Trophoblast cell (in vitro differentiated cells and primary cell): ENCODE measurements at regions not wholly inside any gene's neighbourhood (a gene's known extent, or its start where the extent isn't known, plus 50 kb on each side); places are given as distances from the start of the nearest gene placed in this dataset.

Source experiments
- DNase-seq, 2 donors: peaks; one replicate each; pipeline ENCODE4 v3.0.0-alpha.2; 2016
- H2AFZ ChIP-seq: 2 replicates; pipeline ENCODE4 v1.6.1; 2013; ENCODE audit warnings: low read length, moderate library complexity, mild to moderate bottlenecking; ENCODE audit not compliant: insufficient read depth, poor library complexity
- H2AK5ac ChIP-seq: 2 replicates; pipeline ENCODE4 v1.6.1; 2013; ENCODE audit warnings: mild to moderate bottlenecking, low read length
- H2BK120ac ChIP-seq: 2 replicates; pipeline ENCODE4 v1.6.1; 2013; ENCODE audit warnings: low read length, mild to moderate bottlenecking, moderate library complexity; ENCODE audit not compliant: insufficient read depth, poor library complexity
- H2BK12ac ChIP-seq: 2 replicates; pipeline ENCODE4 v1.6.1; 2013; ENCODE audit warnings: mild to moderate bottlenecking, low read length, moderate library complexity
- H2BK5ac ChIP-seq: 2 replicates; pipeline ENCODE4 v1.6.1; 2013; ENCODE audit warnings: low read length, low read depth, moderate library complexity, mild to moderate bottlenecking; ENCODE audit not compliant: poor library complexity
- H3K14ac ChIP-seq: 2 replicates; pipeline ENCODE4 v1.6.1; 2013; ENCODE audit warnings: mild to moderate bottlenecking, low read length
- H3K18ac ChIP-seq: 2 replicates; pipeline ENCODE4 v1.6.1; 2013; ENCODE audit warnings: mild to moderate bottlenecking, low read length
- H3K23ac ChIP-seq: 2 replicates; pipeline ENCODE4 v1.6.1; 2013; ENCODE audit warnings: low read length
- H3K27ac ChIP-seq: 2 replicates; pipeline ENCODE4 v1.5.1; 2013; ENCODE audit warnings: low read depth, mild to moderate bottlenecking, inconsistent platforms, low read length, moderate library complexity
- H3K27me3 ChIP-seq: 2 replicates; pipeline ENCODE4 v1.6.1; 2013; ENCODE audit warnings: inconsistent platforms, mild to moderate bottlenecking, low read length, moderate library complexity; ENCODE audit not compliant: insufficient read depth
- H3K36me3 ChIP-seq, 2 experiments: 1 replicate in 1 of 2; 2 replicates in 1 of 2; pipeline ENCODE4 v1.6.1; 2013; ENCODE audit warnings: low read length in 2 of 2, mild to moderate bottlenecking in 2 of 2, moderate library complexity in 1 of 2; ENCODE audit not compliant: insufficient read depth in 2 of 2, control insufficient read depth in 1 of 2
- H3K4ac ChIP-seq: 2 replicates; pipeline ENCODE4 v1.6.1; 2013; ENCODE audit warnings: low read depth, mild to moderate bottlenecking, low read length, moderate library complexity
- H3K4me1 ChIP-seq, 2 experiments: 1 replicate in 1 of 2; 2 replicates in 1 of 2; pipeline ENCODE4 v1.6.1; 2013; ENCODE audit warnings: low read length in 2 of 2, mild to moderate bottlenecking in 2 of 2, moderate library complexity in 1 of 2; ENCODE audit not compliant: insufficient read depth in 2 of 2, control insufficient read depth in 1 of 2
- H3K4me2 ChIP-seq: 2 replicates; pipeline ENCODE4 v1.6.1; 2013; ENCODE audit warnings: inconsistent platforms, mild to moderate bottlenecking, low read length, moderate library complexity
- H3K4me3 ChIP-seq: 2 replicates; pipeline ENCODE4 v1.5.1; 2013; ENCODE audit warnings: mild to moderate bottlenecking, low read depth, low read length, inconsistent platforms
- H3K79me1 ChIP-seq: one replicate; pipeline ENCODE4 v1.6.1; 2013; ENCODE audit warnings: low read length
- H3K79me2 ChIP-seq: 2 replicates; pipeline ENCODE4 v1.6.1; 2013; ENCODE audit warnings: low read length, mild to moderate bottlenecking; ENCODE audit not compliant: control insufficient read depth, insufficient read depth, poor library complexity
- H3K9ac ChIP-seq: 2 replicates; pipeline ENCODE4 v1.6.1; 2013; ENCODE audit warnings: mild to moderate bottlenecking, low read length
- H3K9me3 ChIP-seq: 2 replicates; pipeline ENCODE4 v1.6.1; 2013; ENCODE audit warnings: low read depth, mild to moderate bottlenecking, control low read depth, inconsistent platforms, low read length; ENCODE audit not compliant: insufficient read depth
- H4K12ac ChIP-seq: 2 replicates; pipeline ENCODE4 v1.6.1; 2013; ENCODE audit warnings: low read depth, mild to moderate bottlenecking, low read length, moderate library complexity
- H4K8ac ChIP-seq: 2 replicates; pipeline ENCODE4 v1.6.1; 2013; ENCODE audit warnings: low read depth, mild to moderate bottlenecking, low read length, moderate library complexity
- H4K91ac ChIP-seq: one replicate; pipeline ENCODE4 v1.6.1; 2013; ENCODE audit warnings: low read depth, mild to moderate bottlenecking, low read length, moderate library complexity
- WGBS: extraction: QIAGEN DNeasy Blood & Tissue Kit; methylation state at CpG from one replicate; pipeline ENCODE4 v1.1.7; 2013; ENCODE audit warnings: missing lambda C conversion rate; ENCODE audit not compliant: insufficient read length, insufficient coverage; ENCODE audit errors: extremely low coverage; 5-methylcytosine and 5-hydroxymethylcytosine counted together

GRCh38 chr2:6470518-6470917 is 395.2 kb downstream of the CMPK2 start:
- H3K79me2 ChIP-seq, result no peaks in the 10 kb centered on the region
- no peak overlapping the region for H2AK5ac ChIP-seq
- H3K4me3 ChIP-seq, result no peak overlapping the region
- no peaks in the 10 kb centered on the region for H3K27me3 ChIP-seq
- no peak overlapping the region for H2BK120ac ChIP-seq
- no peak overlapping the region for H3K27ac ChIP-seq
- DNase-seq, result no peak
- H3K18ac ChIP-seq, result no peak overlapping the region
- no peak overlapping the region for H3K14ac ChIP-seq
- no peak overlapping the region for H2AFZ ChIP-seq
- H3K36me3 ChIP-seq, result no peaks in the 10 kb centered on the region
- H3K79me1 ChIP-seq, result peaks cover 1% of the 10 kb centered on the region
- H2BK5ac ChIP-seq, result no peak overlapping the region
- H4K8ac ChIP-seq, result no peak overlapping the region
- no CpG with 5 or more reads among the region's 1 CpG for WGBS
- H3K4ac ChIP-seq, result no peak overlapping the region
- H3K4me2 ChIP-seq, result no peak overlapping the region
- no peak overlapping the region for H3K23ac ChIP-seq
- no peak overlapping the region for H2BK12ac ChIP-seq
- no peak overlapping the region for H4K12ac ChIP-seq
- no peaks in the 10 kb centered on the region for H3K9me3 ChIP-seq
- H4K91ac ChIP-seq, result no peak overlapping the region
- no peak overlapping the region for H3K9ac ChIP-seq
- no peaks in the 10 kb centered on the region for H3K4me1 ChIP-seq

- Histone ChIP-seq H3K9me3 (no peaks in the 10 kb centered on the region), H3K4me3 (no peak overlapping the region), H4K12ac (no peak overlapping the region), H3K4ac (no peak overlapping the region), H2BK5ac (no peak overlapping the region), H3K36me3 (no peaks in the 10 kb centered on the region), H2AFZ (no peak overlapping the region), H3K14ac (no peak overlapping the region), H2BK120ac (no peak overlapping the region), H2BK12ac (no peak overlapping the region), H3K23ac (no peak overlapping the region), H3K4me1 (peaks cover 0 to 3% of the 10 kb centered on the region in 2 experiments), H3K79me2 (no peaks in the 10 kb centered on the region), H3K18ac (no peak overlapping the region), H3K4me2 (no peak overlapping the region), H3K27ac (no peak overlapping the region), H2AK5ac (no peak overlapping the region), H4K8ac (no peak overlapping the region), H3K9ac (no peak overlapping the region), H3K79me1 (peaks cover 3% of the 10 kb centered on the region), H3K27me3 (no peaks in the 10 kb centered on the region), H4K91ac (no peak overlapping the region)
- no peak for DNase-seq
- WGBS, result no CpG with 5 or more reads among the region's 4 CpGs
These were observed 394.3 kb downstream of the CMPK2 start for GRCh38 chr2:6471419-6471818.

DNA sequence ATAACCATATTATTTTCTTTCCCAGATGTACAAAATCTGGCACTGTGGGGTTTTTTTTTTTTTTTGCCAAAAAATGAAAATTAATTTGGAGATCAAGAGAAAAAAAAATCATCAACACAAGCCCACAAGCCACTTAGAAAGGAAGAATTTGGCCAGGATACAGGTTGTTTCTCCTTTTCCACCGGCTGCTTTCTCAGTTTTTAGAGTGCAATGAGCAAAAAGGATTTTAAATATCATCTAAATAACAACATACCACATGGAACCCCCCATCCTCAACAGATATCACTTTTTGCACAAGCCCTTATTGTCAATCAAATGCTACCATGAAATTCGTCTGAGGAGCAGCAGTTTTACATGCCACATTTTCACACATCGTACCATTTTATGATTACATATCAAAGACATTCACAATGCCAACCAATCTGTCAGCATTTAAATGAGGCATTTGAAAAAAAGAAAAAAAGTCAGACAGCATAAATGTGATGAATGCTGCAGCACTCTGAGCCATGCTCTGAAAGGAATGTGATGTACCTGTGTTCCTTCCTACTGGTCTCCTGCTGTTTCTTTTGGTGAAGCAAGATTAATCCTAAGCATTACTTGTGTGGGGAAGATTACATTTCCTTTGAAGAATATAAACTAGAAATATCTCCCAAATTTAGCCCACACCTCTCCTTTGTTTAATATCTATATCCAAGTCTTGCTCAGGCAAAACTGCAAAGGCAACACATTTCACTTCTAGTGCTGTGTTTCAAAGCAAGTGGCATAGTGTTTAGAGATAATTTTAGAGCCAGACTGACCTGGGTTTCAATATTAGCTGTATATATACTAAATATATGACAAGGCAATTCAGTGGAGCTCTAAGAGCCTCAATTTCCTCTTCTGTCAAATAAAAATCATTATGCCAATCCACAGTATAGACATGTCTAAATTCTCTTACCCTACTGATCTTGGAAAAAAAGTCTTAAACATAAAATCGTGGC is 391.3 kb downstream of the CMPK2 start:
- no peak overlapping the region for H2AFZ ChIP-seq
- no peak overlapping the region for H3K23ac ChIP-seq
- no CpG with 5 or more reads among the region's 4 CpGs for WGBS
- no peak for DNase-seq
- no peak overlapping the region for H2BK12ac ChIP-seq
- no peak overlapping the region for H4K91ac ChIP-seq
- H3K9me3 ChIP-seq, result no peaks in the 10 kb centered on the region
- H3K4me3 ChIP-seq, result no peak overlapping the region
- no peak overlapping the region for H2BK120ac ChIP-seq
- H3K14ac ChIP-seq, result no peak overlapping the region
- peaks cover 0 to 3% of the 10 kb centered on the region in 2 experiments for H3K4me1 ChIP-seq
- no peak overlapping the region for H2AK5ac ChIP-seq
- no peak overlapping the region for H2BK5ac ChIP-seq
- no peak overlapping the region for H4K8ac ChIP-seq
- peaks cover 3% of the 10 kb centered on the region for H3K79me1 ChIP-seq
- no peak overlapping the region for H3K4me2 ChIP-seq
- H3K18ac ChIP-seq, result no peak overlapping the region
- no peaks in the 10 kb centered on the region for H3K36me3 ChIP-seq
- no peak overlapping the region for H3K27ac ChIP-seq
- no peak overlapping the region for H3K9ac ChIP-seq
- no peak overlapping the region for H4K12ac ChIP-seq
- no peak overlapping the region for H3K4ac ChIP-seq
- no peaks in the 10 kb centered on the region for H3K27me3 ChIP-seq
- H3K79me2 ChIP-seq, result no peaks in the 10 kb centered on the region

DNA sequence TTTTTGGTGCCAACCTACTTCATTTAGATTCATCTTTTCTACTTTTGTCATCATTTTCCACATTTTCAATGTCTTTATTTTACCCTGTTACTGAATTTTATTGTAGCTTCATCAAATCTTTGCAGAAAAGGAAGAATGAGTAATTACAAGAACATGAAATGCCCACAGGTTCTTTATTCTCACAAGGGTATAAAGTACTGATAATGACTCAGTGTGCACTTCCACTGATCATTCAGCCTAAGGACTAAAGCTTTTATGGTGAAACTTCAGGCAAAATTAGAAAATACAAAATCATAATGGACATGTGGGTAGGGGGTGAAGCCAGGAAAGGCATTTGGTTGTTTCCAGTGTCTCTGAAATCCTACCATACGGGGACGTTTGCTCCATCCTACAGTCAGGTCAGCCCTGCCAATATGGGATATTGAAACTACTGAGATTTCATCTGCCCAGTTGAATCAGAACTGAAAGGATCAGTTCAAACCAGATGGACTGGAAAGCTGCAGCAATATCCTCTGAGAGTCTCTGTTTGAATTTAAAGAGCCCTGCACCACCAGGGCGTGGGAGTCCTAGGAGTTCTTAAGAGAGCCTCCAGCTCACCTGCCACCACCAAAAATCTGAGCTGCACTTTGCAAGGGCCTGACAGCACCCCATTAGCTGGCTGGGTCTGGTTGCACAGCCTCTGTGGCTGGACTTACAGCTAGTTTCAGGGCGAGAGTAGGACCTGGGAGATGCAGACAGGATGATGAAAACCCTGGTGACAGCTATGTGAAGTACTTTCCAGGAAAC is 390.4 kb downstream of the CMPK2 start:
- H3K79me1 ChIP-seq, result peaks cover 3% of the 10 kb centered on the region
- H3K4ac ChIP-seq, result no peak overlapping the region
- H4K12ac ChIP-seq, result no peak overlapping the region
- H3K4me3 ChIP-seq, result no peak overlapping the region
- H2BK5ac ChIP-seq, result no peak overlapping the region
- WGBS, result no CpG with 5 or more reads among the region's 4 CpGs
- H3K14ac ChIP-seq, result no peak overlapping the region
- no peak overlapping the region for H3K23ac ChIP-seq
- H2AK5ac ChIP-seq, result no peak overlapping the region
- H2AFZ ChIP-seq, result no peak overlapping the region
- no peak overlapping the region for H3K4me2 ChIP-seq
- H3K79me2 ChIP-seq, result no peaks in the 10 kb centered on the region
- H2BK120ac ChIP-seq, result no peak overlapping the region
- DNase-seq, result no peak
- H3K36me3 ChIP-seq, result no peaks in the 10 kb centered on the region
- H3K9ac ChIP-seq, result no peak overlapping the region
- peaks cover 0 to 3% of the 10 kb centered on the region in 2 experiments for H3K4me1 ChIP-seq
- H3K27me3 ChIP-seq, result no peaks in the 10 kb centered on the region
- H3K27ac ChIP-seq, result no peak overlapping the region
- no peak overlapping the region for H4K8ac ChIP-seq
- H2BK12ac ChIP-seq, result no peak overlapping the region
- H3K18ac ChIP-seq, result no peak overlapping the region
- H4K91ac ChIP-seq, result no peak overlapping the region
- H3K9me3 ChIP-seq, result peaks cover 3% of the 10 kb centered on the region
